ENCODE measurements at regions not wholly inside any gene's neighbourhood (a gene's known extent, or its start where the extent isn't known, plus 50 kb on each side); places are given as distances from the start of the nearest gene placed in this dataset.
A peak's percentile ranks its signal among the peaks of the same experiment; 100 is the strongest.

- no peaks in the 10 kb centered on the region for H3K36me3 Mint-ChIP-seq (ENCODE audit: unreplicated experiment)
- TF ChIP-seq CTCF (IDR thresholded peaks at IDR 0.05), result no peak
- peaks cover 3% of the 10 kb centered on the region for H3K9me3 Mint-ChIP-seq (ENCODE audit: unreplicated experiment)
- H3K4me1 Mint-ChIP-seq (ENCODE audit: unreplicated experiment), result peaks cover 48% of the 10 kb centered on the region
- no peak for DNase-seq (ENCODE audit: extremely low spot score, unreplicated experiment)
- peak overlapping the region; percentile 77 for H3K27ac Mint-ChIP-seq (ENCODE audit: unreplicated experiment)
- H3K4me3 Mint-ChIP-seq (ENCODE audit: unreplicated experiment), result peak overlapping the region; percentile 26
- H3K27me3 Mint-ChIP-seq (ENCODE audit: unreplicated experiment), result peaks cover 4% of the 10 kb centered on the region
Observed at GRCh38 chr11:88402192-88402715, 64.7 kb upstream of the CTSC start.

DNA sequence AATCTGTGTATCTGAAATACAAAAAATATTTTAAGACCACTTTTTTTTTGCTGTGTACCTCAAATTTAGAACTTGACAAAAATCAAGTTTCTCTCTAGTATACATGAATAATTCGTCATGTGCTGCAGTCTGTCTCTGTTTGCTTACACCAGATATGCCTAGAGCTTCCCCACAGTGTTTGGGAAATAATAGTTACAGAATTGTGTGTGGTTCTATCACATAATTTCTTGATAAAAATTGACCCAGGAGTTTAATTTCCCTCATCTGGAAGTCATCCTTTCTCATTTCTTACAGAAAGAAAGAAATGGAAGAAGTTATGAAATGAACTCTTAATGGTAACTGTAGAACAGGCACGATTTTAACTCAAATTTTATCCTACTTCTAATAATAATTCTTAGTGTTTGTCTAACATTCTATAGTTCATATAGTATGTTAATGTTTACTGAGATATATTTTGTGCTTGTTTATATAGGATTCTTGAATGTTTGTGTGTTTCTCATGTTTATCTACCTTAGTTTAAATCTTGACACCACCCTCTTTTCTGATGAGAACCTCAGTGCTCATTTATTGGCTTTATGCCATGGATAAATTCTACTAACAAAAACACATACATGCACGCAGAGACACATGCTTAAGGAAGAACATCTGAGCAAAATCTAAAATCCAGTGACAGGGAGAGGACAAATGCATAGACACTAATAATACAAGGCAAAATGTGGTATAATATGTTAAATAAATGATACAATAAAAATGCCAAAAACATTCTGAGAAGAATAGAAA lies 61.4 kb upstream of the CTSC start:
- DNase-seq (ENCODE audit: extremely low spot score, unreplicated experiment), result no peak
- H3K27ac Mint-ChIP-seq (ENCODE audit: unreplicated experiment), result no peak overlapping the region
- peaks cover 35% of the 10 kb centered on the region for H3K4me1 Mint-ChIP-seq (ENCODE audit: unreplicated experiment)
- H3K36me3 Mint-ChIP-seq (ENCODE audit: unreplicated experiment), result no peaks in the 10 kb centered on the region
- H3K27me3 Mint-ChIP-seq (ENCODE audit: unreplicated experiment), result peaks cover 4% of the 10 kb centered on the region
- peaks cover 3% of the 10 kb centered on the region for H3K9me3 Mint-ChIP-seq (ENCODE audit: unreplicated experiment)
- no peak overlapping the region for H3K4me3 Mint-ChIP-seq (ENCODE audit: unreplicated experiment)
- TF ChIP-seq CTCF (IDR thresholded peaks at IDR 0.05), result no peak

- Mint-ChIP-seq H3K4me1 (ENCODE audit: unreplicated experiment) (peaks cover 31% of the 10 kb centered on the region), H3K27me3 (ENCODE audit: unreplicated experiment) (peaks cover 4% of the 10 kb centered on the region), H3K9me3 (ENCODE audit: unreplicated experiment) (peaks cover 3% of the 10 kb centered on the region), H3K36me3 (ENCODE audit: unreplicated experiment) (no peaks in the 10 kb centered on the region), H3K4me3 (ENCODE audit: unreplicated experiment) (no peak overlapping the region), H3K27ac (ENCODE audit: unreplicated experiment) (no peak overlapping the region)
- no peak for TF ChIP-seq CTCF (IDR thresholded peaks at IDR 0.05)
- no peak for DNase-seq (ENCODE audit: extremely low spot score, unreplicated experiment)
Observed at GRCh38 chr11:88398372-88398771, 60.8 kb upstream of the CTSC start.

GRCh38 chr11:88390254-88390653 lies 52.7 kb upstream of the CTSC start:
- no peak for TF ChIP-seq CTCF (IDR thresholded peaks at IDR 0.05)
- Mint-ChIP-seq H3K4me1 (ENCODE audit: unreplicated experiment) (no peaks in the 10 kb centered on the region), H3K4me3 (ENCODE audit: unreplicated experiment) (no peak overlapping the region), H3K27me3 (ENCODE audit: unreplicated experiment) (peaks cover 25% of the 10 kb centered on the region), H3K9me3 (ENCODE audit: unreplicated experiment) (no peaks in the 10 kb centered on the region), H3K36me3 (ENCODE audit: unreplicated experiment) (no peaks in the 10 kb centered on the region), H3K27ac (ENCODE audit: unreplicated experiment) (no peak overlapping the region)
- no peak for DNase-seq (ENCODE audit: extremely low spot score, unreplicated experiment)

GRCh38 chr11:88387957-88388356 lies 50.4 kb upstream of the CTSC start:
- Mint-ChIP-seq H3K36me3 (ENCODE audit: unreplicated experiment) (no peaks in the 10 kb centered on the region), H3K27me3 (ENCODE audit: unreplicated experiment) (peaks cover 31% of the 10 kb centered on the region), H3K9me3 (ENCODE audit: unreplicated experiment) (no peaks in the 10 kb centered on the region), H3K4me3 (ENCODE audit: unreplicated experiment) (no peak overlapping the region), H3K4me1 (ENCODE audit: unreplicated experiment) (peaks cover 4% of the 10 kb centered on the region), H3K27ac (ENCODE audit: unreplicated experiment) (no peak overlapping the region)
- DNase-seq (ENCODE audit: extremely low spot score, unreplicated experiment), result no peak
- TF ChIP-seq CTCF (IDR thresholded peaks at IDR 0.05), result no peak
